ENCODE measurements at regions not wholly inside any gene's neighbourhood (a gene's known extent, or its start where the extent isn't known, plus 50 kb on each side); places are given as distances from the start of the nearest gene placed in this dataset.

GRCh38 chr1:23639460-23640095 lies 52.0 kb upstream of the RPL11 start:
- no peak for DNase-seq

GRCh38 chr1:23638786-23639241 lies 52.8 kb upstream of the RPL11 start:
- DNase-seq: no peak

- DNase-seq: no peak
Observed at GRCh38 chr1:23638188-23638619, 53.4 kb upstream of the RPL11 start.

GRCh38 chr1:23636009-23636408 lies 55.6 kb upstream of the RPL11 start:
- no peak for DNase-seq

GRCh38 chr1:23634840-23635651 lies 56.6 kb upstream of the RPL11 start:
- DNase-seq: peak; percentile 87

- no peak for DNase-seq
Observed at GRCh38 chr1:23634518-23634839, 57.1 kb upstream of the RPL11 start.

- DNase-seq: no peak
Observed at GRCh38 chr1:23632479-23633160, 59.0 kb upstream of the RPL11 start.

- no peak for DNase-seq
Observed at GRCh38 chr1:23629708-23630290, 61.8 kb upstream of the RPL11 start.

- DNase-seq: no peak
Observed at GRCh38 chr1:23628951-23629387, 62.6 kb upstream of the RPL11 start.

- DNase-seq: peak; percentile 62
Observed at GRCh38 chr1:23627069-23627735, 64.4 kb upstream of the RPL11 start.

GRCh38 chr1:23625929-23626535 lies 65.6 kb upstream of the RPL11 start:
- no peak for DNase-seq

- DNase-seq: no peak
Observed at GRCh38 chr1:23625459-23625858, 66.1 kb upstream of the RPL11 start.

GRCh38 chr1:23624440-23624839 lies 65.1 kb upstream of the ID3 start:
- no peak for DNase-seq

GRCh38 chr1:23622284-23622683 lies 63.0 kb upstream of the ID3 start:
- DNase-seq: no peak

GRCh38 chr1:23620605-23621004 lies 61.3 kb upstream of the ID3 start:
- peak; percentile 46 for DNase-seq

- peak; percentile 97 for DNase-seq
Observed at GRCh38 chr1:23619299-23620188, 60.2 kb upstream of the ID3 start.

GRCh38 chr1:23618586-23619083 lies 59.3 kb upstream of the ID3 start:
- DNase-seq: peak; percentile 31

GRCh38 chr1:23617084-23617521 lies 57.8 kb upstream of the ID3 start:
- DNase-seq: peak; percentile 45

GRCh38 chr1:23616292-23616824 lies 57.1 kb upstream of the ID3 start:
- peak; percentile 55 for DNase-seq

- DNase-seq: no peak
Observed at GRCh38 chr1:23615852-23616251, 56.6 kb upstream of the ID3 start.

- no peak for DNase-seq
Observed at GRCh38 chr1:23615423-23615822, 56.1 kb upstream of the ID3 start.

Data from DMS53 (cell line).